CD14-positive monocyte (primary cell): ENCODE measurements at regions not wholly inside any gene's neighbourhood (a gene's known extent, or its start where the extent isn't known, plus 50 kb on each side); places are given as distances from the start of the nearest gene placed in this dataset.
"Not testable (repeated sequence)": the region's sequence is repeated elsewhere in the genome, so short reads cannot be mapped to it uniquely, and the experiment has no call there.

Source experiments
- DNase-seq, 3 donors: peaks; one replicate each; pipeline ENCODE4 v3.0.0-alpha.2; 2011 to 2022
- H2AFZ ChIP-seq: 2 replicates; pipeline ENCODE4 v1.6.0; 2012; ENCODE audit warnings: mild to moderate bottlenecking, low read depth, low read length, inconsistent platforms; ENCODE audit not compliant: insufficient read depth, poor library complexity, severe bottlenecking
- H3K27ac ChIP-seq, 2 donors: 1 replicate in 1 of 2; 2 replicates in 1 of 2; pipeline ENCODE4 v1.5.1; 2012 to 2013; ENCODE audit warnings: low read length in 2 of 2, control low read depth in 1 of 2, inconsistent platforms in 1 of 2, low read depth in 1 of 2, mild to moderate bottlenecking in 1 of 2
- H3K27me3 ChIP-seq, 2 donors: one replicate each; pipeline versions ENCODE4 v1.6.0 to v1.6.1; 2011 to 2013; ENCODE audit warnings: low read length in 2 of 2; ENCODE audit not compliant: control insufficient read depth in 2 of 2, insufficient read depth in 2 of 2
- H3K36me3 ChIP-seq, 2 donors: replicated peaks in 1 of 2; 1 replicate in 1 of 2; 2 replicates in 1 of 2; pipeline versions ENCODE4 v1.5.1 to v1.6.1; 2012 to 2013; ENCODE audit warnings: low read length in 2 of 2, control low read depth in 1 of 2, inconsistent platforms in 1 of 2, mild to moderate bottlenecking in 1 of 2; ENCODE audit not compliant: insufficient read depth in 2 of 2, control insufficient read depth in 1 of 2
- H3K4me1 ChIP-seq, 2 donors: 1 replicate in 1 of 2; 2 replicates in 1 of 2; pipeline versions ENCODE4 v1.5.1 to v1.6.1; 2012 to 2013; ENCODE audit warnings: low read length in 2 of 2, control low read depth in 1 of 2, inconsistent platforms in 1 of 2, mild to moderate bottlenecking in 1 of 2, moderate library complexity in 1 of 2; ENCODE audit not compliant: insufficient read depth in 2 of 2, control insufficient read depth in 1 of 2
- H3K4me2 ChIP-seq: replicated peaks from 2 replicates; pipeline ENCODE3; 2012; ENCODE audit warnings: low read length, moderate library complexity, mild to moderate bottlenecking; ENCODE audit not compliant: poor library complexity, severe bottlenecking; ENCODE audit errors: extremely low read depth
- H3K4me3 ChIP-seq, 3 experiments: fragments of 200-600 bp in 1 of 3; sonication (generic) in 1 of 3; replicated peaks in 1 of 3; 1 replicate in 2 of 3; 2 replicates in 1 of 3; pipeline ENCODE4 v1.5.1; 2011 to 2013; ENCODE audit warnings: low read length in 3 of 3, mild to moderate bottlenecking in 3 of 3, control low read depth in 2 of 3, low read depth in 2 of 3, inconsistent platforms in 1 of 3, moderate library complexity in 1 of 3
- H3K79me2 ChIP-seq: 2 replicates; pipeline ENCODE4 v1.6.0; 2012; ENCODE audit warnings: mild to moderate bottlenecking, control low read depth, inconsistent platforms, low read length, moderate library complexity; ENCODE audit not compliant: insufficient read depth
- H3K9ac ChIP-seq: 2 replicates; pipeline ENCODE4 v1.6.0; 2017; ENCODE audit warnings: low read length, mild to moderate bottlenecking; ENCODE audit not compliant: insufficient read depth, poor library complexity, severe bottlenecking
- H3K9me3 ChIP-seq, 2 donors: replicated peaks in 1 of 2; 1 replicate in 1 of 2; 2 replicates in 1 of 2; pipeline versions ENCODE4 v1.5.1 to v1.6.1; 2012 to 2013; ENCODE audit warnings: low read length in 2 of 2, control low read depth in 1 of 2; ENCODE audit not compliant: control insufficient read depth in 1 of 2, insufficient read depth in 1 of 2
- H4K20me1 ChIP-seq: 2 replicates; pipeline ENCODE4 v1.6.0; 2012; ENCODE audit warnings: mild to moderate bottlenecking, low read length, control low read depth, moderate library complexity; ENCODE audit not compliant: insufficient read depth
- H3K27ac Mint-ChIP-seq, 7 donors: one replicate each; pipeline ENCODE4 v1.8.0; 2020; ENCODE audit warnings: mild to moderate bottlenecking in 7 of 7, mixed read lengths in 7 of 7, moderate library complexity in 6 of 7, inconsistent platforms in 2 of 7
- H3K27me3 Mint-ChIP-seq, 3 donors: one replicate each; pipeline ENCODE4 v1.8.0; 2021 to 2022; ENCODE audit warnings: low read depth in 3 of 3, mild to moderate bottlenecking in 3 of 3, mixed read lengths in 3 of 3, moderate library complexity in 3 of 3, inconsistent platforms in 1 of 3
- H3K36me3 Mint-ChIP-seq, 2 donors: one replicate each; pipeline ENCODE4 v1.8.0; 2020; ENCODE audit warnings: mixed read lengths in 2 of 2, inconsistent platforms in 1 of 2, mild to moderate bottlenecking in 1 of 2
- H3K4me1 Mint-ChIP-seq: one replicate; pipeline ENCODE4 v1.8.0; 2020; ENCODE audit warnings: mild to moderate bottlenecking, mixed read lengths
- H3K4me3 Mint-ChIP-seq, 2 donors: one replicate each; pipeline ENCODE4 v1.8.0; 2020; ENCODE audit warnings: mild to moderate bottlenecking in 2 of 2, mixed read lengths in 2 of 2, moderate library complexity in 1 of 2
- H3K9me3 Mint-ChIP-seq, 7 donors: one replicate each; pipeline ENCODE4 v1.8.0; 2020 to 2022; ENCODE audit warnings: mixed read lengths in 7 of 7, mild to moderate bottlenecking in 6 of 7, moderate library complexity in 6 of 7, inconsistent platforms in 2 of 7
- CTCF ChIP-seq: fragments of 200-600 bp; IDR thresholded peaks from one replicate; pipeline ENCODE4 v1.8.0; 2022; ENCODE audit warnings: antibody characterized with exemption, mild to moderate bottlenecking
- WGBS: methylation state at CpG from one replicate; pipeline ENCODE4 v1.1.5; 2013; ENCODE audit warnings: missing lambda C conversion rate; ENCODE audit not compliant: insufficient coverage; 5-methylcytosine and 5-hydroxymethylcytosine counted together
- intact Hi-C, 2 donors: fragments of 100-400 bp; cut with micrococcal nuclease; formaldehyde crosslinking; loops; one replicate each; pipeline versions ENCODE4 v1.15.0 to v1.15.1; 2023

- H2AFZ ChIP-seq, H3K4me2 ChIP-seq, H3K27ac Mint-ChIP-seq, H3K36me3 ChIP-seq, H3K4me3 ChIP-seq, H3K4me1 Mint-ChIP-seq, H3K36me3 Mint-ChIP-seq, H3K27me3 Mint-ChIP-seq, H3K9ac ChIP-seq, intact Hi-C loops, DNase-seq, H3K27ac ChIP-seq, H3K4me1 ChIP-seq, H3K27me3 ChIP-seq, H3K4me3 Mint-ChIP-seq, H4K20me1 ChIP-seq, H3K79me2 ChIP-seq: not testable (repeated sequence)
- WGBS: 93% methylated on average over 2 of the region's 3 CpGs
- H3K9me3 ChIP-seq: peaks cover 23 to 30% of the 10 kb centered on the region in 2 donors
- peaks cover 6 to 41% (median 11%) of the 10 kb centered on the region in 7 donors for H3K9me3 Mint-ChIP-seq
These were observed 346.3 kb downstream of the LMBRD1 start for GRCh38 chr6:69450493-69450892.

GRCh38 chr6:69449887-69450286 lies 346.9 kb downstream of the LMBRD1 start:
- H3K27ac Mint-ChIP-seq: no peak overlapping the region

More at GRCh38 chr6:69449887-69450286, 346.9 kb downstream of the LMBRD1 start:
- H3K27ac ChIP-seq: no peak overlapping the region
- Mint-ChIP-seq H3K4me1 (no peaks in the 10 kb centered on the region), H3K36me3 (no peaks in the 10 kb centered on the region), H3K27me3 (no peaks in the 10 kb centered on the region), H3K4me3 (no peak overlapping the region), H3K9me3 (peaks cover 11 to 45% (median 13%) of the 10 kb centered on the region in 7 donors)
- TF ChIP-seq CTCF: no peak
- no peaks in the 10 kb centered on the region for H3K79me2 ChIP-seq
- no peak overlapping the region for H3K4me3 ChIP-seq
- H3K9ac ChIP-seq: no peak overlapping the region
- WGBS: 90% methylated on average over 6 of the region's 8 CpGs
- no peak overlapping the region for H2AFZ ChIP-seq
- no peaks in the 10 kb centered on the region for H3K27me3 ChIP-seq
- no peak overlapping the region for H3K4me2 ChIP-seq
- no peaks in the 10 kb centered on the region for H4K20me1 ChIP-seq
- intact Hi-C loops: no loop called here
- no peaks in the 10 kb centered on the region for H3K36me3 ChIP-seq
- peaks cover 22 to 35% of the 10 kb centered on the region in 2 donors for H3K9me3 ChIP-seq
- no peak for DNase-seq
- H3K4me1 ChIP-seq: no peaks in the 10 kb centered on the region
